ENCODE measurements at regions not wholly inside any gene's neighbourhood (a gene's known extent, or its start where the extent isn't known, plus 50 kb on each side); places are given as distances from the start of the nearest gene placed in this dataset.
"Not testable (repeated sequence)": the region's sequence is repeated elsewhere in the genome, so short reads cannot be mapped to it uniquely, and the experiment has no call there.

DNA sequence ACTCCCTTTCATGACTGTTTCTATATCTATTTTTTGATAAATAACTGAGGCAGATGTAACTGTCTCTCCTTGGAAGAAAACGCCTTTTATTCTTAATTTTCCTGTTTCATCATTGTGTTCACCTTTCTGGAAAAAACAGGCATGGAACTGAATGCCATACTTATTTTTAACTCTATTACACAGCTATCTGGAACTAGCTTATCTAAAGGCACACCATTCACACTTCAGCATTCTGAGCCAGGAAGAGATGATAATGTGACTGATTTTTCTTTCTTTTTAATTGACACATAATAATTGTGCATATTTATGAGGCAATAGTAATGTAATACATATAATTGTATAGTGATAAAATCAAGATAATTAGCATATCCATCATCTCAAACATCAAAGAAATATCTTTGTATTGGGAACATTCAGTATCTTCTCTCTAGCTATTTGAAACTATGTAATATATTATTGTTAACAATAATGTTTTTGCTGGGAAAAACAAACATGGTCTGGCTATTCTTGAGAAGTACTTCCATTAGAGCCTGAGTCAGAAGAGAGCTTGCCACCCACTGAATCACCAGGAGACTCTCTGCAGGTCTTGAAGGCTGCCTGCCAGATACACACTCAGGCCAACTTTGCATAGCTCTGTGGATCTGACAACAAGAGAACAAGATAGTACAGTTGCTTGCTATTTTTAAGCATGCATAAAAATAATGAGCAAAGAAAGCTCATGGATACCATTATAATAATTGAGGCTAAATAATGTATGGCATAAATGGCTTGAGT, 501.0 kb upstream of the EDIL3 start:
- DNase-seq (ENCODE audit: low read depth): no peak

DNA sequence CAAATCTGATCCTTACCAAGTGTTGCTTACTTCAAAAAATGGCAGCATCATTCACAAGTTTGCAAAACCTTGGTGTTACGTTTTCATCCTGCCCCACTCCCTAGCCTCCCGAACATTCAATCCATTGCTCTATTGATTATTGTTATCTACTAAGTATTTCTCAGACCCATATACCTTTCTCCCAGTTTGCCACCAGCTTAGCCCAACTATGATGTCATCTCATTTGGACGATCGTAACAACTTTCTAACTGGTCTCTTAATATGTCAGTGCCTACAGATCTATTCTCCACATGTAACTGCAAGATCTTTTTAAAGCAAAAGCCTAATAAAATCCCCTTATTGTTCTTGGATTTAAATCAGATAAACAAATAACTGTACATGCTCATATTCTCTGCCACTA, 497.1 kb upstream of the EDIL3 start:
- DNase-seq (ENCODE audit: low read depth): no peak
- no peak overlapping the region for H3K4me3 ChIP-seq (ENCODE audit: low read depth, low read length)

More for the DNA sequence above, 501.0 kb upstream of the EDIL3 start:
- no peak overlapping the region for H3K4me3 ChIP-seq (ENCODE audit: low read depth, low read length)

DNA sequence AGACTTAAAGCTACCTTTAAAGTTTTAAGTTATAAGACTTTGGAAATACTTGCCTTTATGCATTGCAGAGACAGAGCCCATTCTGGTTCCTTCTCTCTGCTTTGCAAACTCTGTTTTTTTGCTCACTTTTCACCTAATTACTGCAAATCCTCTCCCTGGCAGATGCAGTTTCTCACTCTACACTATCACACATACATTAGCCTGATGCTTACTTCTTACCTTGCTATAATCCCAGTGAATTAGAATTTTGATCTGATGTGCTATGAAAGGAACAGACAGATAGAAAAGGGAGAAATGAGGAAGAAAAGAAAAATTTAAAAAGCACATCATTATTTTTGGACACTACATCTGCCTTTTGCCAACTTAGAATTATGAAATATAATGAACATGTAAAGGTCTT, 489.5 kb upstream of the EDIL3 start:
- DNase-seq (ENCODE audit: low read depth): no peak
- H3K4me3 ChIP-seq (ENCODE audit: low read depth, low read length): no peak overlapping the region

DNA sequence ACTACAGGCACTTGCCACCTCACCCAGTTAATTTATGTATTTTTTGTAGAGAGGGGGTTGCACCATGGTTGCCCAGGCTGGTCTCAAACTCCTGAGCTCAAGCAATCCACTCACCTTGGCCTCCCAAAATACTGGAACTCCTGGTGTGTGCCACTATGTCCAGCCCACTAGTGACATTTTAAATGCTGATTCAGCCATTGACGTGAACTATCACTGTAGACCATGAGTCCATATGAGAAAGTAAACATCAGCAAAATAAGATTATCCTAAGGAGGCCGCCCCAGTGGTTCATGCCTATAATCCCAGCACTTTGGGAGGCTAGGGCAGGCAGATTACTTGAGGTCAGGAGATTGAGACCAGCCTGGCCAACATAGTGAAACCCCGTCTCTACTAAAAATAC, 488.1 kb upstream of the EDIL3 start:
- H3K4me3 ChIP-seq (ENCODE audit: low read depth, low read length): no peak overlapping the region
- no peak for DNase-seq (ENCODE audit: low read depth)

DNA sequence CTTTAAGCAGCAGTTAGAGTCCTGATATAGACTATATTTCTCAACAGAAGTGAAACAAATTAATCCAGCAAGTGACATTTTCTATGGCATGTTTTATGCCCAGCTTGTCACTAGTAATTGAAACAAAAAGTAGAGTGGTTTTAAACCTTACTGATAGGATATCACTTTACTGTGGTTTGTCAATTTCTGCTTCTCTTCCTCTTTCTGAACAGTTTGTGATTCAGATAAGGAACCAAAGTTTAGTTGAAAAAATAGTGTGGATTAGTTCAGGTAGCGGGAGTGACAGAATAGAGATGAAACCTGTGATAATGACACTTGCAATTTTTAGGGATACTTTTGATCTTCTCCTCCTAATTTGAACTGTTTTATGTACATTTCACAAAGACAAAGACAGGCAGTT, 485.7 kb upstream of the EDIL3 start:
- H3K4me3 ChIP-seq (ENCODE audit: low read depth, low read length): no peak overlapping the region
- no peak for DNase-seq (ENCODE audit: low read depth)

DNA sequence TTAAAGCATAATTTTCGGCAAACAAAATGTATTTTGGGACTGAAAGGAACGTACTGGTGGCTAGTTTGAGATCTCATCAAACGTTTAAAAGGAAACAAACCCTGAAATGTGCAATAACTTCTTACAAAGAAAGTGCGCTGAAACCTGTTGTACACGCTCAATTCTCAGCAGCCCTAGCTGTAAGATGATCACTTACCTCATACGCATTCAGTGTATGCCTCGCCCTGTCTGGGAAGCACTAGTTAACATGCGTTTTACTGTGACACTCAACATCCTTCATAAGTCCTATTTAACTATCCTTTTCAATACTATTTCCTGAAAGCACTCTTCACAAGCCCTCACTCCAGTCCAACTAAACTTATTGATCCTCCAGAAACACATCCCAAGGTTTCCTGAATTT, 485.0 kb upstream of the EDIL3 start:
- no peak overlapping the region for H3K4me3 ChIP-seq (ENCODE audit: low read depth, low read length)
- DNase-seq (ENCODE audit: low read depth): no peak

DNA sequence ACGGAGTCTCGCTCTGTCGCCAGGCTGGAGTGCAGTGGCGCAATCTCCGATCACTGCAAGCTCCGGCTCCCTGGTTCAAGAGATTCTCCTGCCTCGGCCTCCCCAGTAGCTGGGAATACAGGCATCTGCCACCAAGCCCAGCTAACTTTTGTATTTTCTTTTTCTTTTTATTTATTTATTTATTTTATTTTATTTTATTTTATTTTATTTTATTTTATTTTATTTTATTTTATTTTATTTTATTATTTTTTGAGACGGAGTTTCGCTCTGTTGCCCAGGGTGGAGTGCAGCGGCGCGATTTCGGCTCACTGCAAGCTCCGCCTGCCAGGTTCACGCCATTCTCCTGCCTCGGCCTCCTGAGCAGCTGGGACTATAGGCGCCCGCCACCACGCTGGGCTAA, 479.3 kb upstream of the EDIL3 start:
- not testable (repeated sequence) for H3K4me3 ChIP-seq (ENCODE audit: low read depth, low read length); DNase-seq (ENCODE audit: low read depth)

DNA sequence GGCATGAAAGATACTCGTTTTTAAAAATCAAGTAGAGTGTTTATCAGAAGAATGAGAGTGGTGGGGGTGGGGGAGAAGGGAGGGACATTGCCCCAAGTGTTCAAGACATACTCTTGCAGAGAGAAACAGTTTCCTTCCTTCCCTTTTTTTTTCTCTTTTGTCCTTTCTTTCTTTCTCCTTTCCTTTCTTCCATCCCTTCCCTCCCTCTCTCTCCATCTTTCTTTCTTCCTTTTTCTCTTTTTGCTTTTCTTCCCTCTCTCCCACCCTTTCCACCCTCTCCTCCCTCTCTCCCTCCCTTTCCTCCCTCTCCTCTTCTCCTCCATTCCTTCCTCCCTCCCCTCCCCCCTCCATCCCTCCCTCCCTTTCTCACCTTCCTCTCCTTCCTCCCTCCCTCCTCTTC, 478.3 kb upstream of the EDIL3 start:
- DNase-seq (ENCODE audit: low read depth): no peak
- no peak overlapping the region for H3K4me3 ChIP-seq (ENCODE audit: low read depth, low read length)

DNA sequence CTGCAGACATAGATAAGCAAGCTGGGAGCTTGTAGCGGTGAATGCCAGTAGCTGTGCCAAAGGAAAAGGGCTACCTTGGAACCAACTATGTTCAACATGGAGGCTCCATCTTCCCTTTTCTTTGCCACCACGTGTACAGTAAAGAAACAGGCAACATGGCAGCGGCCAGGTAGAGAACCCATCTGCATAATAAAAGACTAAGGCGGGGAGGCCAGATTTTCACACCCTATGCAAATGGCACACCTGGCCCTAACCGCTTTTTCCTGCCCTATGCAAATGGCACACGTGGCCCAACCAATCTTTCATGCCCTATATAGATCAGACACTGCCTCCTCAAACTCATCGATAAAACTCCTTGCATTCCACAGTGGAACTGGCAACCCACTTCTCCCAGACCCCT, 477.5 kb upstream of the EDIL3 start:
- H3K4me3 ChIP-seq (ENCODE audit: low read depth, low read length): no peak overlapping the region
- no peak for DNase-seq (ENCODE audit: low read depth)

DNA sequence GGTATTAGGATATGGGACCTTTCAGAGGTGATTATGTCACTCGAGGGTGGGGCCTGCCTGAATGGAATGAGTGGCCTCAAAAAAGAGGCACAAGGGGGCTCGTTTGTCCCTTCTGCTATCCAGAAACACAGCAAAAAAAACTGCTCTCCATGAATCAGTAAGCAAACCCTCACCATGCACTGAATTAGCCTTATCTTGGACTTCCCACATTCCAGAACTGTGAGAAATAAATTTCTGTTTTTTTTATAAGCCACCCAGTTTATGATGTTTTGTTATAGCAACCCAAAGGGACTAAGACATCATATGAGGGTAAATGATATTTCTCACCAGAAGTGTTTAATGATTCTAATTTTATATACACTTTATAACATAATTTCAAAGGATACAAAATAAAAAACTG, 476.6 kb upstream of the EDIL3 start:
- no peak for DNase-seq (ENCODE audit: low read depth)
- no peak overlapping the region for H3K4me3 ChIP-seq (ENCODE audit: low read depth, low read length)

DNA sequence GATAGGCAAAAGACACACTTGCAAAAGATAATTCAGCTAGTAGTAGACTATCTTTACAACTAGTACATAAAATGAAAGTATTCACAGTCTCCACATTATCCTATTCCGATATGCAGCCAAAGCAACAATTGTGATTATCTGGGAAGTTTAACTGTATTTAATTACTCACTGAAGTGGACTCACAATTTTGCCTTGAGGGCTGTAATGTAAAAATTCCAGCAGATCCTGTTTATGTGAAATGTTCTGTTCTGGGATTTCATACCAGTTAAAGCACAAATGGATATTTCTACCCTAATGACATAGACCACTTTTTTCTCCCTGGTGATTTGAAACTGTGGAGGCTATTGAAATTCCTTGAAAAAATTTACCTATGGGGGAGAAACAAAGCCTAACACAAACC, 474.4 kb upstream of the EDIL3 start:
- no peak overlapping the region for H3K4me3 ChIP-seq (ENCODE audit: low read depth, low read length)
- DNase-seq (ENCODE audit: low read depth): no peak

DNA sequence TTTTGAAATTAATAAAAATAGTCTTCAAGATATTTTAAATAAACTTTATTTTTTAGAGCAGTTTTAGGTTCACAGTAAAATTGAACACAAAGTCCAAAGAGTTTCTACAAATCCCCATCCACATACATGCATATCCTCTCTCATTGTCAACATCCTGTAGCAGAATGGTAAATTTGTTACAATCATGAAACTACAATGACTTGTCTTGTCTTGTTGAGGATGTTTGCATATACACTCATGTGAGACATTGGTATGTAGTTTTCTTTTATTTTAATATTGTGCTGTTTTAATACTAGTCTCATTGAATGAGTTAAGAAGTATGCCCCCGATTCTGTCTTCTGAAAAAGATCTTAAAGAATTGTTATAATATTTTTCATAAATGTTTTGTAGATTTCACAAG, 447.0 kb upstream of the EDIL3 start:
- H3K4me3 ChIP-seq (ENCODE audit: low read depth, low read length): no peak overlapping the region
- DNase-seq (ENCODE audit: low read depth): no peak

DNA sequence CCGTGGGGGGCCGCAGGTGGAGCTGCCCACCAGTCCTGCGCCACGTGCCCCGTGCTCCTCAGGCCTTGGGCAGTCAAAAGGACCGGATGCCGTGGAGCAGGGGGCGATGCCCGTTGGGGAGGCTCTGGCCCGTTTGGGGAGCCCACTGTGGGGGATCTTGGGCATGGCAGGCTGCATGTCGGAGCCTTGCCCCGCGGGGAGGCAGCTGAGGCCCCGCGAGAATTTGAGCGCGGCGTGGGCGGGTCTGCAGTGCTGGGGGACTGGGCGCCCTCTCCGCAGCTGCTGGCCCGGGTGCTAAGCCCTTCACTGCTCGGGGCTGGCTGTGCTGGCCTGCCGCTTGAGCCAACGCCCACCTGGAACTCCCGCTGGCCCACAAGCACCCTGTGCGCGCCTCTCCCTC, 445.6 kb upstream of the EDIL3 start:
- DNase-seq (ENCODE audit: low read depth): no peak

DNA sequence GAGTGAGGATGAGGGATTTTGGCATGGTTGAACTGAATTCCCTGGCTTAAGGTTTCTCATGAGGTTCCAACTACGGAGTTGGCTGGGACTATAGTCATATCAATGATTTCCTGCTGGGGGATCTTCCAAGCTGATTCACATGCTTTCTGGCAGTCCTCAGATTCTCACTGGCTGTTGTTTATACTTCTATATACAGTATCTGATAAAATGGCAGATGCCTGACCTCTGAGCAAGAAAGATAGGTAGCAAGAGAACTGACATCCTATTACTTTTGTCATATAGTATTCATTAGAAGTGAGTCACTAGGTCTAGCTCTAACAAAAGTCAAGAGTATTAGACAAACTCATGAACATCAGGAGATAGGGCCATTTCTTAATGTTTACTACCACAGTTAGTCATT, 440.9 kb upstream of the EDIL3 start:
- no peak overlapping the region for H3K4me3 ChIP-seq (ENCODE audit: low read depth, low read length)
- no peak for DNase-seq (ENCODE audit: low read depth)

More for the DNA sequence above, 445.6 kb upstream of the EDIL3 start:
- no peak overlapping the region for H3K4me3 ChIP-seq (ENCODE audit: low read depth, low read length)

DNA sequence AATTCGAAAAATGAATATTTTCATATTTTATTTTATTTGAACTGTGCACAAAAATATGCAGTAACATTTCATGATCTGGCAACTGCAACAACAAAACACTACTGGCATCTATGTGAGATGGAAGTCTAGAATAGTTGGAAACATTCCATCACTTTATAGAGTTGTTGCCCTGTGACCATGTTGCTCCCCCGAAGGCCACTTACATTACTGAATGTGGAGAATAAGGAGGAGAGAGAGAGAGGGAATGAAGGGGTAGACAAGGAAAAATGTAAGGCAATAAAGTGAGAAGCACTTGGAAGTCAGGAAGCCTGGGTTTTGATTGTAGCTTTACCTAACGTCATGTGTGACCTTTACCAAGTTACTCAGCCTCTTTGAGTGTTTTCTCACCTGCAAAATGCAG, 437.2 kb upstream of the EDIL3 start:
- no peak overlapping the region for H3K4me3 ChIP-seq (ENCODE audit: low read depth, low read length)

DNA sequence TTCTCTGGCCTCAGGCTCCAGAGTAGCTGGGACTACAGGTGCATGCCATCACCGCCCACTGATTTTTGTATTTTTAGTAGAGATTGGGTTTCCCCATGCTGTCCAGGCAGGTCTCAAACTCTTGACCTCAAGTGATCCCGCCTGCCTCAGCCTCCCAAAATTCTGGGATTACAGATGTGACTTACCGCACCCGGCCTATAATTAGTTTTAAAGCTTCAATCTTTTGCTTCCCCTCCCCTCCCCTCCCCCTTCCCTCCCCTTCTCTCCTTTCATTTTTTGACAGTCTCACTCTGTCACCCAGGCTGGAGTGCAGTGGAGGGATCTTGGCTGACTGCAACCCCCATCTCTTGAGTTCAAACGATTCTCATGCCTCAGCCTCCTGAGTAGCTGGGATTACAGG, 433.3 kb upstream of the EDIL3 start:
- H3K4me3 ChIP-seq (ENCODE audit: low read depth, low read length): no peak overlapping the region
- no peak for DNase-seq (ENCODE audit: low read depth)

More for the DNA sequence above, 437.2 kb upstream of the EDIL3 start:
- DNase-seq (ENCODE audit: low read depth): no peak

DNA sequence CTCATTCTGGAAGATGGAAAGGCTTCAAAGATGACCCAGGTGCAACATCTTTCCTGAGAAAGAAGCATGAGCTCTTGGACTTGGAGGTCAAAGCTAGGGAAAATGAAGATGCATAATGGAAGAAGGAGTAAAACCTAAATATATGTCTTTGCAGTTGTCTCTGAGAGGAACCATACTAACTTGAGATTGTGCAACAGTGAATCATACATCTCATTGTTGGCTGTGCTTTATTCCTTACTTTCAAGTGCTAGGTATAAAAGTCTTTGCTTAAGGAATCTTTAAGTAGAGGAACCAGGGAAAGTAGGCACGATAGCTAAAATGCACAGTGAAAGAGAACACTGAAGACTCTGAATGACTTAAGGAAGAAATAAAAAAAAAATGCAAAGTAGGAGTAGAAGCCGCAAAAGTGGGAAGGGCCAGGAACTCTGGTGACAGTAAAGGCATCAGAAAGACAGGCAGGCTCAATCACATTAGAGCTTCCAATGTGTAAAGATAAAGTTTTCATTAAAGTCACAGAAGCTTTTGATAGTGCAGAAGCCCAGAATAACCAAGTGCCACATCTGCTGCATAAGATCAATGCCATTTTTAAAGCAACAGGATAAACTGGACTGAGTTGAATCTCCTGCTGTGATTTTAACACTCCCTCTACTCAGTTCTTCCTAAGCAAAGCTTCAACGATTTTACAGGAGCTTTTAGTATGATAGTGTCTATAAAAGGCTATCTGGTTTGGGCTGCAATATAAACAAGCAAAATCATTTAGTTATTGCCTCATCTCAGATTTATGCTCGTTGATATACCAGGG, 432.3 kb upstream of the EDIL3 start:
- no peak overlapping the region for H3K4me3 ChIP-seq (ENCODE audit: low read depth, low read length)
- no peak for DNase-seq (ENCODE audit: low read depth)

DNA sequence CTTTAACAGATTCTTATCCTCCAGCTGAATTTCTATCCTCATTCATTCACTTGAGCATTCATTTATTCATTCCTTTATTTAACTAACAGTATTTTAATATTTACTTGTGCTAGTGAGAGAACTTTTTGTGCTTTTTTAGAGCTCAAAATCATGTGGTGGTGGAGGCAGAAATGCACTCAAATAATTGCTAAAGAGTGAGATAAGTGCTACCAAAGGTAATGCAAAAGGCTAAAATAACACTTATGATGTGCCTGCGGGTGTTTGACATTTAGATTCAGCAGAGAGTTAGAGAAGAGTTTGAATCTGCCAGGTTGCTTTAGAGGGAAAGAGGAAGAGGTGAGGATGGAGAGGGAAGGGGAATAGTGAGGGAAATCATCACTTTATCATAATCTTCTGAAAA, 431.5 kb upstream of the EDIL3 start:
- no peak overlapping the region for H3K4me3 ChIP-seq (ENCODE audit: low read depth, low read length)

DNA sequence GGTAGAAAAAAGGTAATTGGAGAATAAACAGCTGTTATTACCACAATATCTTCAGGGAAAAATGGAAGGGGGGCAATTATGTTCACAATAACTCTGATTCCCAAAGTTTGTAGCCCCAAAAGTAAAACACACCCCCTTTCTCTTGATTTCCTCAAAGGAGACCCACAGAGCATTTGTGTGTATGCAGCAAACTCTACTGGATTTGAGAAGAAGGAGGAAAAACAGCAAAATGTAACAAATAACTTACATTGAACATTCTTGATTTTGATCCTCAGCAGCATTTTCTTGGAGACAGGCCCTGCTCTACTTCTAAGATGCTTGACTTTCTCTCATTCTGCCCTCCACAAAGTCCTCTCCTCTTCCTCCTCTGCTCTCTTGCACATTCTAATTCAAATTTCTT, 420.8 kb upstream of the EDIL3 start:
- DNase-seq (ENCODE audit: low read depth): no peak
- no peak overlapping the region for H3K4me3 ChIP-seq (ENCODE audit: low read depth, low read length)

More for the DNA sequence above, 431.5 kb upstream of the EDIL3 start:
- DNase-seq (ENCODE audit: low read depth): no peak

DNA sequence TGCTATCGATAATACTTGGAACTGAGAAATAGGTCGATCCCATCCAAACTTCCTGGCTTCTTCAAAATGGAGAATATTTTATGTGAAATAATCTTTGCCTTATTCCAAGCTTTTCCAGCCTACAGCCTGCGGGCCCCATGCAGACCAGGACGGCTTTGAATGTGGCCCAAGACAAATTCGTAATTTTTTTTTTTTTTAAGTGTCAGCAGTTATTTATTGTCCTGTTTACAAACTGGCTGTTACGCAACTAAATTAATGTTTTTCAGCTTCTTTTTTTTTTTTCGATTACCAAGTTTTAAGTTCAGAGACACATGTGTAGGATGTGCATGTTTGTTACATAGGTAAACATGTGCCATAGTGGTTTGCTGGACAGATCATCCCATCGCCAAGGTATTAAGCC, 411.7 kb upstream of the EDIL3 start:
- H3K4me3 ChIP-seq (ENCODE audit: low read depth, low read length): no peak overlapping the region
- DNase-seq (ENCODE audit: low read depth): no peak

DNA sequence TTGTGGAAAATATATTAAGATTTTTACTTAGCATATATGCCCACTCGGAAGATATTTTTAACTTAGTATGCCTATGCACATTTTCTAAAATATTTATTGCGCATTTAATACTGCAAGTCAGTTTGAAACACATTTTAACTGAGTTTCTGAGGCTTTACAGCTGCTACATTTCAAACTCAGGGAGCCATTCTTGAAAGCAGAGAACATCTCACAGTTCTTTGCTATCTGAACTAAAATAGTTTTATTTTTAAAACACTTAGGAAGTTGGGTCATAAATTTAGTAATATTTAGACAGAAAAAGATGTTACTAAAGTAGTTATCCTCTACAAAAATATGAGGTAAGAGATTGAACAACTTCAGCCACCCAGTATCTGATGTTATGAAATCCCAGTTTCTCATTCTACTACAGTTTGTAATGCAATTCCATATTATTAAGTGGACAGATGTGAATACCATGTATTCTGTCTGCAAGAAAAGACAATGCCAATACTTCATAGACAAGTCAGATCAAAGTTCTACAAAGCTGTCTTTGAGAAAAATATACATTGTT, 409.9 kb upstream of the EDIL3 start:
- no peak overlapping the region for H3K4me3 ChIP-seq (ENCODE audit: low read depth, low read length)
- DNase-seq (ENCODE audit: low read depth): no peak
